Mesenchymal stem cell (in vitro differentiated cells and primary cell): ENCODE measurements at regions not wholly inside any gene's neighbourhood (a gene's known extent, or its start where the extent isn't known, plus 50 kb on each side); places are given as distances from the start of the nearest gene placed in this dataset.

Source experiments
- DNase-seq: peaks from one replicate; pipeline ENCODE4 v3.0.0-alpha.2; 2013
- H2AFZ ChIP-seq: one replicate; pipeline ENCODE4 v1.6.1; 2013; ENCODE audit warnings: low read depth, mild to moderate bottlenecking, control low read depth, inconsistent platforms, low read length, moderate library complexity
- H2AK5ac ChIP-seq: 2 replicates; pipeline ENCODE4 v1.6.1; 2013; ENCODE audit warnings: low read length, moderate library complexity, mild to moderate bottlenecking, inconsistent platforms; ENCODE audit not compliant: severe bottlenecking
- H2BK120ac ChIP-seq: one replicate; pipeline ENCODE4 v1.6.1; 2013; ENCODE audit warnings: low read depth, mild to moderate bottlenecking, inconsistent platforms, low read length, moderate library complexity
- H2BK12ac ChIP-seq, 2 experiments: one replicate each; pipeline ENCODE4 v1.6.1; 2013; ENCODE audit warnings: inconsistent platforms in 2 of 2, low read length in 2 of 2, mild to moderate bottlenecking in 2 of 2, moderate library complexity in 2 of 2, control low read depth in 1 of 2
- H2BK15ac ChIP-seq: one replicate; pipeline ENCODE4 v1.6.1; 2013; ENCODE audit warnings: mild to moderate bottlenecking, low read depth, inconsistent platforms; ENCODE audit not compliant: poor library complexity, severe bottlenecking
- H2BK5ac ChIP-seq: 2 replicates; pipeline ENCODE4 v1.6.1; 2013; ENCODE audit warnings: low read depth, mild to moderate bottlenecking, low read length, control low read depth, inconsistent platforms; ENCODE audit not compliant: poor library complexity, severe bottlenecking
- H3K14ac ChIP-seq, 2 experiments: one replicate each; pipeline ENCODE4 v1.6.1; 2013; ENCODE audit warnings: inconsistent platforms in 2 of 2, low read length in 2 of 2, control low read depth in 1 of 2, mild to moderate bottlenecking in 1 of 2, moderate library complexity in 1 of 2
- H3K18ac ChIP-seq, 2 experiments: one replicate each; pipeline ENCODE4 v1.6.1; 2013; ENCODE audit warnings: inconsistent platforms in 2 of 2, low read length in 2 of 2, control low read depth in 1 of 2, low read depth in 1 of 2, mild to moderate bottlenecking in 1 of 2
- H3K23ac ChIP-seq, 2 experiments: one replicate each; pipeline ENCODE4 v1.6.1; 2013; ENCODE audit warnings: inconsistent platforms in 2 of 2, low read length in 2 of 2, mild to moderate bottlenecking in 2 of 2, moderate library complexity in 2 of 2, control low read depth in 1 of 2
- H3K27ac ChIP-seq: 2 replicates; pipeline ENCODE4 v1.5.1; 2013; ENCODE audit warnings: mild to moderate bottlenecking, moderate library complexity, low read length, control low read depth, inconsistent platforms; ENCODE audit not compliant: poor library complexity, severe bottlenecking
- H3K27me3 ChIP-seq, 2 experiments: 2 replicates each; pipeline versions ENCODE4 v1.6.1 to v1.7.0; 2013; ENCODE audit warnings: low read length in 2 of 2, mild to moderate bottlenecking in 2 of 2, moderate library complexity in 2 of 2, control low read depth in 1 of 2, inconsistent platforms in 1 of 2; ENCODE audit not compliant: control insufficient read depth in 1 of 2, insufficient read depth in 1 of 2
- H3K36me3 ChIP-seq, 2 experiments: 2 replicates each; pipeline versions ENCODE4 v1.6.1 to v1.7.0; 2013; ENCODE audit warnings: low read length in 2 of 2, control low read depth in 1 of 2, inconsistent platforms in 1 of 2, low read depth in 1 of 2, mild to moderate bottlenecking in 1 of 2; ENCODE audit not compliant: insufficient read depth in 2 of 2, control insufficient read depth in 1 of 2
- H3K4ac ChIP-seq, 2 experiments: one replicate each; pipeline ENCODE4 v1.6.1; 2013; ENCODE audit warnings: inconsistent platforms in 2 of 2, low read length in 2 of 2, mild to moderate bottlenecking in 2 of 2, moderate library complexity in 2 of 2, control low read depth in 1 of 2, low read depth in 1 of 2
- H3K4me1 ChIP-seq: 2 replicates; pipeline ENCODE4 v1.6.1; 2013; ENCODE audit warnings: low read depth, low read length, control low read depth; ENCODE audit not compliant: control insufficient read depth, insufficient read depth
- H3K4me2 ChIP-seq: 2 replicates; pipeline ENCODE4 v1.6.1; 2013; ENCODE audit warnings: low read length, mild to moderate bottlenecking, inconsistent platforms; ENCODE audit not compliant: poor library complexity, severe bottlenecking
- H3K4me3 ChIP-seq, 2 experiments: 2 replicates each; pipeline versions ENCODE4 v1.5.1 to v1.7.0; 2013; ENCODE audit warnings: low read length in 2 of 2, mild to moderate bottlenecking in 2 of 2, control low read depth in 1 of 2, low read depth in 1 of 2; ENCODE audit not compliant: insufficient read depth in 1 of 2
- H3K79me1 ChIP-seq: replicated peaks from 2 replicates; pipeline ENCODE4 v1.6.1; 2013; ENCODE audit warnings: mild to moderate bottlenecking, control low read depth, low read length, inconsistent platforms; ENCODE audit not compliant: poor library complexity, severe bottlenecking
- H3K9ac ChIP-seq: 2 replicates; pipeline ENCODE4 v1.7.0; 2013; ENCODE audit warnings: mild to moderate bottlenecking, low read length, moderate library complexity
- H3K9me3 ChIP-seq: 2 replicates; pipeline ENCODE4 v1.7.0; 2013; ENCODE audit warnings: mild to moderate bottlenecking, low read length; ENCODE audit not compliant: control insufficient read depth
- H4K8ac ChIP-seq: one replicate; pipeline ENCODE4 v1.6.1; 2013; ENCODE audit warnings: inconsistent platforms, mild to moderate bottlenecking, low read length, moderate library complexity
- H4K91ac ChIP-seq: one replicate; pipeline ENCODE4 v1.6.1; 2013; ENCODE audit warnings: mild to moderate bottlenecking, low read length, inconsistent platforms
- WGBS: methylation state at CpG from one replicate; pipeline ENCODE4 v1.1.7; 2013; ENCODE audit warnings: mixed read lengths; 5-methylcytosine and 5-hydroxymethylcytosine counted together

DNA sequence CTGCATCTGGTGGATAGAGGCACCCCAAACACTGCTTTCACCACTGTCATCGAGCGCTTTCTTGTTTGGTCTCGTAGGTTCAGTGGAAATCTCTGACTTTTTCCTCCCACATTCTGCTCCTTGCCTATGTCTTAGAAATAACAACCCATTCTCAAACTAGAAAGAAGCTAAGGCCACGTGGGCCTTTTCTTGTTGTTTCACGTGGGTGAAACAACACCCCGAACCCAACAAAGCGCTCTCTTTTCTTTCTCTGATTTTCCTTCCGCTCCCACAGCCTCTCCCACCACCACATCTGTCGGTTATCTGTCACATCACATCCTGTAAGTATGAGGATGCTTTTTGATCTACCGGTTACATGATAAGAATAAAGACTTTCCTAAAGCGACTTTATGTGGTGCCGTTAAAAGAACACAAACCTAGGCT is 77.1 kb downstream of the LINC01488 start:
- Histone ChIP-seq H3K4me3 (no peak overlapping the region), H4K8ac (no peak overlapping the region), H2AK5ac (no peak overlapping the region), H3K4me1 (peaks cover 4% of the 10 kb centered on the region), H2AFZ (no peak overlapping the region), H3K4ac (no peak overlapping the region), H3K36me3 (no peaks in the 10 kb centered on the region), H3K9me3 (no peaks in the 10 kb centered on the region), H3K14ac (no peak overlapping the region), H2BK15ac (no peak overlapping the region), H3K4me2 (no peak overlapping the region), H3K27me3 (peaks cover 0 to 5% of the 10 kb centered on the region in 2 experiments), H3K9ac (no peak overlapping the region), H3K27ac (no peak overlapping the region), H4K91ac (no peak overlapping the region), H3K79me1 (no peaks in the 10 kb centered on the region), H3K18ac (no peak overlapping the region), H2BK5ac (no peak overlapping the region), H2BK120ac (no peak overlapping the region), H3K23ac (no peak overlapping the region), H2BK12ac (no peak overlapping the region)
- DNase-seq: no peak
- WGBS: 91% methylated on average over 10 of the region's 12 CpGs

DNA sequence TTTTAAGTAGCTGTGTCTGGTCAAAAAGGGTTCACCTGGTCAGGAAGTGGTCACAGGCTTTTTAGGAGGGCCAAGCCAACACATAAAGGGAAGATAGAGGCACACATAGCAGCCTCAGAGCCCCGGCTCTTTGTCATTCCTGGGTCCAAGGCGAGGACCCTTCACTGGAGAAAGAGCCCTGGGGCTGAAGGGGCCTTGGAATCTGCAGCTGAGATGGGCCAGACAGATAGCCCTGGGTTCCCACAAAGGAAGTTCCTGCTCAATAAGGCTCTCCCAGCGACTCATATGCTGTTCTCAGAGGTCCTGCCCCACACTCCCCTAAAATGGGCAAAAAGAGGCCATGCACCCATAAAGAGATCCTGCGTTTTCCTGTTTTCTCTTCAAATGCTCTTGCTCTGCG is 77.7 kb downstream of the LINC01488 start:
- H3K4ac ChIP-seq: no peak overlapping the region

DNA sequence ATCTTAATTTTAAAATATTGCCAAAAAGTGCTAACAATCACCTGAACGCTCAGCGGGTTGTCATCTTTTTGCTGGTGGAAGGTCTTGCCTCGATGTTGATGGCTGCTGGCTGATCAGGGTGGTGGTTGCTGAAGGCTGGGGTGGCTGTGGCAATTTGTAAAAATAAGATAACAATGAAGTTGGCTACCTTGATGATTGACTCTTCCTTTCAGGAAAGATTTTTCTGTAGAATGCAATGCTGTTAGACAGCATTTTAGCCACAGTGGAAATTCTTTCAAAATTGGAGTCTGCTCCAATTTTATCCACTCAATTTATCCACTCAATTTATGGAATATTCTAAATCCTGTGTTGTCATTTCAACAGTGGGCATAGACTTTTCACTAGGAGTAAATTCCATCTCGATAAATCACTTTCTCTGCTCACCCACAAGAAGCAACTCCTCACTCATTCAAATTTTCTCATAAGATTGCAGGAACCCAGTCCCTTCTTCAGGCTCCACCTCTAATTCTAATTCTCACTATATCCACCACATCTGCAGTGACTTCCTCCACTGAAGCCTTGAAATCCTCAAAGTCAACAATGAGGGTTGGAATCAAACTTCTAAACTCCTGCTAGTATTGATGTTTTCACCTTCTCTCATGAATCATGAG is 78.8 kb downstream of the LINC01488 start:
- H3K9ac ChIP-seq: no peak overlapping the region
- 95% methylated on average over 4 of the region's 4 CpGs for WGBS

More for the DNA sequence above, 77.7 kb downstream of the LINC01488 start:
- Histone ChIP-seq H3K27me3 (peaks cover 0 to 5% of the 10 kb centered on the region in 2 experiments), H3K4me2 (no peak overlapping the region), H3K4me3 (no peak overlapping the region), H2AFZ (no peak overlapping the region), H3K9ac (no peak overlapping the region), H3K4me1 (peaks cover 4% of the 10 kb centered on the region), H3K18ac (no peak overlapping the region), H3K36me3 (no peaks in the 10 kb centered on the region), H2BK15ac (no peak overlapping the region), H3K79me1 (no peaks in the 10 kb centered on the region), H2AK5ac (no peak overlapping the region), H2BK12ac (no peak overlapping the region), H4K8ac (no peak overlapping the region), H2BK120ac (no peak overlapping the region), H3K23ac (no peak overlapping the region), H4K91ac (peak overlapping the region; percentile 20), H3K9me3 (no peaks in the 10 kb centered on the region), H3K14ac (no peak overlapping the region), H2BK5ac (no peak overlapping the region), H3K27ac (no peak overlapping the region)
- 81% methylated on average over 5 of the region's 5 CpGs for WGBS
- no peak for DNase-seq

DNA sequence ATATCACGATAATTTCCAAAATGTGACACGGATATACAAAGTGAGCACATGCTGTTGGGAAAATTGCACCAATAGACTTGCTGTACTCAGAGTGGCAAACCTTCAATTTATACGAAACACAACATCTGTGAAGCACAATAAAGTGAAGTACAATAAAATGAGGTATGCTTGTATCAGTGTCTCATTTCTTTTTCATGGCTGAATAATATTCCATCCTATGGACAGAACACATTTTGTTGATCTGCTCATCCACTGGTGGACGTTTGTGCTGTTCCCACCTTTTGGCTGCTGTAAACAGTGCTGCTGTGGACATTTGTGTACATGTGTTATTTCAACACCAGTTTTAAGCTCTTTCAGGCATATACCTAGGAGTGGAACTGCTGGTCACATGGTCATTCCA is 78.7 kb upstream of the CCND1 start:
- Histone ChIP-seq H2BK5ac (no peak overlapping the region), H3K79me1 (no peaks in the 10 kb centered on the region), H2BK120ac (no peak overlapping the region), H3K27ac (no peak overlapping the region), H3K27me3 (peaks cover 0 to 4% of the 10 kb centered on the region in 2 experiments), H3K18ac (no peak overlapping the region), H3K4me1 (peaks cover 4% of the 10 kb centered on the region), H3K4me2 (no peak overlapping the region), H3K14ac (no peak overlapping the region), H3K36me3 (no peaks in the 10 kb centered on the region), H3K9ac (no peak overlapping the region), H2AFZ (no peak overlapping the region), H3K23ac (no peak overlapping the region), H4K8ac (no peak overlapping the region), H2AK5ac (no peak overlapping the region), H4K91ac (no peak overlapping the region), H3K9me3 (no peaks in the 10 kb centered on the region), H3K4ac (no peak overlapping the region), H2BK12ac (no peak overlapping the region), H2BK15ac (no peak overlapping the region), H3K4me3 (no peak overlapping the region)
- 97% methylated on average over 3 of the region's 4 CpGs for whole genome bisulfite sequencing
- DNase-seq: no peak

More for the DNA sequence above, 78.8 kb downstream of the LINC01488 start:
- H3K27ac ChIP-seq: no peak overlapping the region
- H2BK120ac ChIP-seq: no peak overlapping the region
- H3K4me1 ChIP-seq: peaks cover 4% of the 10 kb centered on the region
- H2AK5ac ChIP-seq: no peak overlapping the region
- no peaks in the 10 kb centered on the region for H3K9me3 ChIP-seq
- no peak overlapping the region for H3K14ac ChIP-seq
- H4K8ac ChIP-seq: no peak overlapping the region
- no peaks in the 10 kb centered on the region for H3K27me3 ChIP-seq
- H2BK15ac ChIP-seq: no peak overlapping the region
- no peaks in the 10 kb centered on the region for H3K36me3 ChIP-seq
- H3K79me1 ChIP-seq: no peaks in the 10 kb centered on the region
- H2AFZ ChIP-seq: no peak overlapping the region
- no peak overlapping the region for H3K4ac ChIP-seq
- DNase-seq: no peak
- H2BK12ac ChIP-seq: no peak overlapping the region
- no peak overlapping the region for H3K18ac ChIP-seq
- H3K4me2 ChIP-seq: no peak overlapping the region
- no peak overlapping the region for H4K91ac ChIP-seq
- H3K23ac ChIP-seq: no peak overlapping the region
- no peak overlapping the region for H3K4me3 ChIP-seq
- no peak overlapping the region for H2BK5ac ChIP-seq
